ENCODE measurements at regions not wholly inside any gene's neighbourhood (a gene's known extent, or its start where the extent isn't known, plus 50 kb on each side); places are given as distances from the start of the nearest gene placed in this dataset.

- DNase-seq, result no peak
Measured at GRCh38 chr7:46024263-46024916, 103.3 kb upstream of the IGFBP3 start.

GRCh38 chr7:46022397-46022796 lies 101.3 kb upstream of the IGFBP3 start:
- no peak for DNase-seq

- DNase-seq, result peak; percentile 84
Measured at GRCh38 chr7:46015107-46015868, 94.2 kb upstream of the IGFBP3 start.

- DNase-seq, result no peak
Measured at GRCh38 chr7:46011501-46011900, 90.4 kb upstream of the IGFBP3 start.

- DNase-seq, result no peak
Measured at GRCh38 chr7:46011059-46011458, 90.0 kb upstream of the IGFBP3 start.

GRCh38 chr7:46009211-46009610 lies 88.1 kb upstream of the IGFBP3 start:
- no peak for DNase-seq

- no peak for DNase-seq
Measured at GRCh38 chr7:46007990-46008643, 87.0 kb upstream of the IGFBP3 start.

- DNase-seq, result no peak
Measured at GRCh38 chr7:46007194-46007593, 86.1 kb upstream of the IGFBP3 start.

- no peak for DNase-seq
Measured at GRCh38 chr7:46006723-46007122, 85.7 kb upstream of the IGFBP3 start.

GRCh38 chr7:46006212-46006611 lies 85.1 kb upstream of the IGFBP3 start:
- no peak for DNase-seq

- DNase-seq, result no peak
Measured at GRCh38 chr7:46004965-46005364, 83.9 kb upstream of the IGFBP3 start.

GRCh38 chr7:46003896-46004875 lies 83.1 kb upstream of the IGFBP3 start:
- DNase-seq, result no peak

- no peak for DNase-seq
Measured at GRCh38 chr7:46003161-46003560, 82.1 kb upstream of the IGFBP3 start.

GRCh38 chr7:46000513-46000912 lies 79.4 kb upstream of the IGFBP3 start:
- no peak for DNase-seq

GRCh38 chr7:45999541-45999940 lies 78.5 kb upstream of the IGFBP3 start:
- DNase-seq, result no peak

- no peak for DNase-seq
Measured at GRCh38 chr7:45998506-45998905, 77.4 kb upstream of the IGFBP3 start.

- no peak for DNase-seq
Measured at GRCh38 chr7:45993621-45994020, 72.5 kb upstream of the IGFBP3 start.

- no peak for DNase-seq
Measured at GRCh38 chr7:45992826-45993225, 71.8 kb upstream of the IGFBP3 start.

GRCh38 chr7:45990276-45990675 lies 69.2 kb upstream of the IGFBP3 start:
- no peak for DNase-seq

GRCh38 chr7:45988405-45989057 lies 67.5 kb upstream of the IGFBP3 start:
- no peak for DNase-seq

- DNase-seq, result no peak
Measured at GRCh38 chr7:45987521-45988290, 66.6 kb upstream of the IGFBP3 start.
